GM12875 (cell line): ENCODE measurements at regions not wholly inside any gene's neighbourhood (a gene's known extent, or its start where the extent isn't known, plus 50 kb on each side); places are given as distances from the start of the nearest gene placed in this dataset.
"Not testable (repeated sequence)": the region's sequence is repeated elsewhere in the genome, so short reads cannot be mapped to it uniquely, and the experiment has no call there.

ENCODE experiments used
- H3K4me3 ChIP-seq: one replicate; pipeline ENCODE4 v1.5.1; 2011; ENCODE audit warnings: low read depth, low read length, control low read depth
- CTCF ChIP-seq: IDR thresholded peaks from 2 replicates; pipeline ENCODE4 v1.5.1; 2011; ENCODE audit warnings: low read depth, mild to moderate bottlenecking, control low read depth, inconsistent platforms, low read length, moderate library complexity, borderline replicate concordance; ENCODE audit not compliant: insufficient read depth

GRCh38 chr13:85549819-85550218 is 249.4 kb downstream of the SLITRK6 start:
- H3K4me3 ChIP-seq = no peak overlapping the region
- no peak for TF ChIP-seq CTCF

- not testable (repeated sequence) for H3K4me3 ChIP-seq
These were observed 250.4 kb downstream of the SLITRK6 start for GRCh38 chr13:85548845-85549244.

GRCh38 chr13:85545771-85546170 is 253.4 kb downstream of the SLITRK6 start:
- TF ChIP-seq CTCF = no peak
- no peak overlapping the region for H3K4me3 ChIP-seq

- TF ChIP-seq CTCF = no peak
- no peak overlapping the region for H3K4me3 ChIP-seq
These were observed 254.5 kb downstream of the SLITRK6 start for GRCh38 chr13:85544756-85545155.

- no peak for TF ChIP-seq CTCF
- no peak overlapping the region for H3K4me3 ChIP-seq
These were observed 256.1 kb downstream of the SLITRK6 start for GRCh38 chr13:85543144-85543543.

GRCh38 chr13:85541476-85541875 is 257.7 kb downstream of the SLITRK6 start:
- no peak for TF ChIP-seq CTCF
- no peak overlapping the region for H3K4me3 ChIP-seq

GRCh38 chr13:85538957-85539356 is 260.3 kb downstream of the SLITRK6 start:
- TF ChIP-seq CTCF = no peak
- no peak overlapping the region for H3K4me3 ChIP-seq

GRCh38 chr13:85537601-85538000 is 261.6 kb downstream of the SLITRK6 start:
- no peak overlapping the region for H3K4me3 ChIP-seq
- TF ChIP-seq CTCF = no peak
